ENCODE measurements at regions not wholly inside any gene's neighbourhood (a gene's known extent, or its start where the extent isn't known, plus 50 kb on each side); places are given as distances from the start of the nearest gene placed in this dataset.
"Not testable (repeated sequence)": the region's sequence is repeated elsewhere in the genome, so short reads cannot be mapped to it uniquely, and the experiment has no call there.

DNA sequence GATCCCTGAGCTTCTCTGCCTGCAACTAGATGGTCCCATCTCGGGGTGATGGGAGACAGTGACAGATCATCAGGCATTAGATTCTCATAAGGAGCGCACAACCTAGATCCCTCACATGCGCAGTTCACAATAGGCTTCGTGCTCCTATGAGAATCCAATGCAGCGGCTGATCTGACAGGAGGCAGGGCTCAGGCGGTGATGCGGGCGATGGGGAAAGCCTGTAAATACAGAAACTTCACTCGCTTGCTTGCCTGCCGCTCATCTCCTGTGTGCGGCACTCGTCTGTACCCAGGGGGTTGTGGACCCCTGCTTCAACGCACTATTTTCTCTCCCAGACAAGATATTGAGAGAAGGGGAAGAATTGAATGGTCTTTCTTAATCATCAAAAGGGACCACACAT, 473.9 kb downstream of the ZNF536 start:
- DNase-seq (ENCODE audit: low read depth in 1 of 2, low spot score in 1 of 2) = no peak

DNA sequence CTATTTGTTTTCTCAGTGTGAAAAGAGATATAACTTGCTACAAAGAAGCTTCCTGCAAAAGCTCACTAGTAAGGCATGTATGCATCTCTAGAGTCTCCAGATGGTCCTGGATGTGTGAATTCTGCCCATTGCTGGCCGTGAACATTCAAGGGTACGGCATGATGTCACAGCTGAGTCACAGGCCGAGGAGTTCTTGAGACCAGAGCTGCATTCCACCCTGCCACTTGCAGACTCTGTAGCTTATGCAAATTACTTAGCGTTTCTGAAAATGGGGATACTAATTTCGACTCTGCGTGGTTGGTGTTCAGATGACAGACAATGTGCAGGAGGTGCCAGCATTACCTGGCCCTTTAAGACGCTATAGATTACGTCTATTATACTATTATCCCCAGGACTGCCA, 470.7 kb downstream of the ZNF536 start:
- DNase-seq (ENCODE audit: low read depth in 1 of 2, low spot score in 1 of 2) = no peak

DNA sequence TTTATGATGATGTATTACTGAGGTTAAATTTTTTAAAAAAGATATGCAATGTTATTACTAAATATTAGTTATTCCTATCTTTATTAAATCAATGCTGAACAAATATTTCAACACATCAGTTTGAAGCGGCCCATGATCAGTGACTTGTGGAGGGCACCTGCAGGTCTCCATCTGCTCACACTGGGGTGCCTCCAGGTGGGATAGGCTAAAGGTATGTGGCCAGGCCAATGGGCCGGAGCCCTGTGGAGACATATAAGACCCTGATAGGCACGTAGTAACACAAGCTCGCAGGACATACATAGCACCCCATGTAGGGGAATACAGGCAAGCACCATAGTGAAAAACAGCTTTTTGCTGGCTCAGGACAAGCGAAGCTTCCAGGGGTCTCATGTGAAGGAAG, 469.8 kb downstream of the ZNF536 start:
- DNase-seq (ENCODE audit: low read depth in 1 of 2, low spot score in 1 of 2) = no peak

DNA sequence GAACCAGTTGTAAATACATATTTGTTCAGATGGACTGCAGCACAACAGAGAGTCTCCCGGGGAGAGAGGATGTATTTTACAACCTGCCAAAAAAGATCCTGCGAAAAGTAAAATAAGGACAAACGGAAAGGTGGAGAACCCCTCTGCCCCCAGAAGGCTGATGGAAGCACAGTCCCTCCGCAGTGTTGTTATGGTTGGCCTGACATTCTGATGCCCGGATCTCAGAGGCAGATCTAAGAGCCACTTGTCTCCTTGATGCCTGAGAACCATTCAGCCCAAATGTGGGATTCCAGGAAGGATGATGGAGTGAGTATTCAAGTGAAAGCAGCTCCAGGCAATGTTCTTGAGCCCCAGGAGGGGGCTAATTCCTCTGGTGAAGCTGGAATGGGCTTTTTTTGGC, 458.7 kb downstream of the ZNF536 start:
- DNase-seq (ENCODE audit: low read depth in 1 of 2, low spot score in 1 of 2) = no peak

DNA sequence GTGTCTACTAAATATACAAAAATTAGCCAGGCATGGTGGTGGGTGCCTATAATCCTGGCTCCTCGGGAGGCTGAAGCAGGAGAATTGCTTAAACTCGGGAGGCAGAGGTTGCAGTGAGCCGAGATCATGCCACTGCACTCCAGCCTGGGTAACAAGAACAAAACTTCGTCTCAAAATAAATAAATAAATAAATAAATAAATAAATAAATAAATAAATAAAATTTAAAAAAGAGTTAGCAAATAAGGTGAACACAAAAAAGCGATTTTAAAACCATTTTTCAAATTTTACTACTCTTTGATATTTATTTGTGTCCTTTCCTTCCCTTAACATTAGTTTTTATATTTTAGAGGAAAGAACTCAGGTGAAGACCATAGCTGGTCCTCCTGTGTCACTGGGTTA, 453.3 kb downstream of the ZNF536 start:
- not testable (repeated sequence) for DNase-seq (ENCODE audit: low read depth in 1 of 2, low spot score in 1 of 2)

DNA sequence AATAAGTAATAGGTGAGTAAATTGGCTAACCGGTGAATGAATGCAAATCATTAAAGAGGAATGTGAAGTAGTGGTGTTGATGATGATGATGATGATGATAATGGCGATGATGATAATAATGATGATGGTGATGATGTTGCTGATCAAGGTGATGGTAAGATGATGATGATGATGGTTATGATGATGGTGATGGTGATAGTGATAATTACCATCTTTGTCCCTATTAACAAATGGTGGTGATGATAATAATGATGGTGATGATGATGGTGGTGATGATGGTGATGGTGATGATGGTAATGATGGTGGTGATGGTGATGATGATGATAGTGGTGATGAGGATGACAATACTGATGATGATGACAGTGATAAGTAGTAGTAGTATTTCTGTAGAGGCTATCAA, 452.6 kb downstream of the ZNF536 start:
- DNase-seq (ENCODE audit: low read depth in 1 of 2, low spot score in 1 of 2) = no peak

DNA sequence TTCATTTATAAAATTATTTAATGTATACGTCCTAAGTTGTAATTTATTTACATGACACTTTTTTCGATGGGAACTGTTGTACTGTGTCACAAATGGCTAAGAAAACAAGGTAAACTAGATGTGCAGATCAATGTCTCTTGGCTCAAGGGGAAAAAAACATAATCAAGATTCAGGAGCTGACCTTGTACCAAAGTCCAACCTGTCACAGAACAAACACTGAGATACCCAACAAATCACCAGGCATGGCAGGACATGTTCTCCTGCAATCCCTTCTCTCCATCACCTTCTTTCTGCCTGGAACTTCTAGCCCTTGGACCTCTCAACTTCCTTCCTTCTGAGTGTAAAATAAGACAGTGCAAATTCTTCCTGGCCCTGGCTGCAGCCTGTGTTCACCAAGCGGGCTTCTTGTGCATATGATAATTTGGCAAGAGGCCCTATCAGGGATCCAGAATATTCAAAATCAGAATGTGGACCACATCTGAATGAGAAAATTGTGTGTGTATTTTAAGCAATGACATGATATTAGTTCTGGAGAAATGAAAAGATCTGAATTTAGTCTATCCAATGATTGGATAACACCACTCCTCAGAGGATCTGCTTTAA, 445.9 kb downstream of the ZNF536 start:
- no peak for DNase-seq (ENCODE audit: low read depth in 1 of 2, low spot score in 1 of 2)

DNA sequence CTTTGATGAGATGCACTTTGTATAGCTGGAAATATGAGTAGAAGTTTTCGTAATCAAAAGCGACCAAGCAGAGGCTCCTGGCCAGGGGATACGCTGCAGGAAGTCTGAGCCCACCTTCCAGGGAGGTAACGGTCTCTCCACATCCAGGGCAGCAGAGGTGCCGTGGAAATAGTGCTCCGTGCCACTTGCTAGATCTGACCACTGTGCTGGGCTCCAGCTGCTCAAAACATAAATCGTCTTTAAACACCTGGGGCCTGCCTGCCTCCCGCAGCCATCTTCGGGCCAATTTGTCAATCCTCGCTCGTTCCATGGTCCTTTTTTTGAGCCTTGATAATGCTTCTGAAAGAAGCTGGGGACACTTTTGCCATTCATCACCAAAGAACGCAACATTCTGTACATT, 445.0 kb downstream of the ZNF536 start:
- DNase-seq (ENCODE audit: low read depth in 1 of 2, low spot score in 1 of 2) = no peak

DNA sequence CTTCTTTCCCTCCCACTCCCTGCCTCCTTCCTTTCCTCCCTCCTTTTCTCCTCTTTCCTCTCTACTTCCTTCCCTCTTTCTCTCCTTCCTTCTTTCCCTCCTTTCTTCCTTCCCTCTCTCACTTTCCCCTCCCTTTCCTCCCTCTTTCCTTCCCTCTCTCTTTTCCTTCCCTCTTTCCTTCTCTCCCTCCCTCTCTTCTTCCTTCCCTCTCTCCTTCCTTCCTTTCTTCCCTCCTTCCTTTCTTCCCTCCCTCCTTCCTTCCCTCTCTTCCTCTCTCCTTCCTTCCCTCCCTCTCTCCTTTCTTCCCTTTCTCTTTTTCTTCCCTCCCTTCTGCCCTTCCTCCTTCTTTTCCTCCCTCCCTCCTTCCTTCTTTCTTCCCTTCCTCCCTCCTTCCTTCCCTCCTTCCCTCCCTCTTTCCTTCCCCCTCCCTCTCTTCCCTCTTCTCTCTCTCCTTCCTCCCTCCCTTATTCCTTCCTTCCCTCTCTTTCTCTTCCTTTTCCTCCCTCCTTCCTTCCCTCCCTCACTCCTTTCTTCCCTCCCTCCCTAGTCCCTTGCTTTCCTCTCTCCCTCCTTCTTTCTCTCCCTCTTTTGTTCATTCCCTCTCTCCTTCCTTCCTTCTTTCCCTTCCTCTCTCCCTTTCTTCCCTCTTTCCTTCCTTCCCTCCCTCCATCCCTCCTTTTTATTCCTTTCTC, 443.9 kb downstream of the ZNF536 start:
- DNase-seq (ENCODE audit: low read depth in 1 of 2, low spot score in 1 of 2) = no peak

DNA sequence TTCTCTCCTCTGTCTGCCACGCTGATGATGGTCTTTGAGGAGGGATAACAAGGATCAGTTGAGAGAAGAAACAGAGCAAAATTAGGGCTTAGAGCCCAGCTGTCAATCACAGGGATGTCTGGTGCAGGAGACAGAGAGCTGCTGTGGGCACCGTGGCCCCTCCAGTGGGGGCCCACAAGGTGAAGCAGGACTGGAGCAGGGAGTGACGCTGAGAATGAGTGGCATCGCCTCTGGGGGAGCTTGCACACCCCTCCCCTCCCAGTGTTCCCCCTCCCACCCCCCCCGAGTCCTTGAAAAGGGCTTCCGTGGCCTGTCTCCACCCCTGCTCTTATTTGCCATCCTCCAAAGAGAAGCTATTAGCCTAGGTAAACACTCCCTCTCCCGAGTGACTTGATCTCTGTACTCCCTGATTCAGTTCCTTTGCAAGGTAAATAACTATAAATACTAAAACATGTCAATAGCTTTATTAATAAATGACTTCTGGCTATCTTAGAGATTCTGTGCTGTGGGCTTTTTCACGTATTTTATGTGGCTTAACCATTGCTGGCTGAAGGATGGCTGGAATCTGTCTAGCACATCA, 440.0 kb downstream of the ZNF536 start:
- no peak for DNase-seq (ENCODE audit: low read depth in 1 of 2, low spot score in 1 of 2)

DNA sequence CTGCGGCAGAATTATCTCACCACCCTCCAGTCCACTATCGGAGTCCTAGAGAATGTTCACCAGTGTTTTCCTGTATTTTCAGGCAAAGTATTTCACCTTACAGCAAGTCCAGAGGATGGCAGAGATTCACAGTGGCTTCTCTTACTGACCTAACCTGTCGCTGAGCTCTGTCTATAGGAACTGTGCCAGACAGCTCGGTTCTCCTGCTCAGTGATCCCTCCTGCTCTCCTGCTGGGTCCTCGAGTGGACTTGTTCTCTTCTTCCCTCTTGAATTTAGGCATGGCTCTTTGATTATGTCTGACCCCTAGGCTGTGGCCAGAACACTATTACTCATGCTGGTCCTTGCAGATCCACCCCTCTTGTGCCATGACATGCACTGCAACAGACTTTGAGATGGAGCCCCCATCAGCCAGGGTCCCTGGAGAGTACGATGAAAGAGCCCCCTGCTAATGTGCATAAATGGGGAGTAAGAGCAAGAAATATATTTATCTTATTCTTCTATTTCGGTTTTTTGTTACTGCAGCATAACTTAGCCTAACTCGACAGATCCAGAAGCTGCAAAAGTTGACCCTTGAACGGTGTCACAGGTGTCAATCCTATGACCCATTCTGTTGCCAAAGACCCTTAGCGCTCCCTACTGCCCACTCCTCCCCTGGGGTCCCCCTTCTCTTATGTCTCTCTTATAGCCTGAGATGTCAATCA, 439.4 kb downstream of the ZNF536 start:
- no peak for DNase-seq (ENCODE audit: low read depth in 1 of 2, low spot score in 1 of 2)

DNA sequence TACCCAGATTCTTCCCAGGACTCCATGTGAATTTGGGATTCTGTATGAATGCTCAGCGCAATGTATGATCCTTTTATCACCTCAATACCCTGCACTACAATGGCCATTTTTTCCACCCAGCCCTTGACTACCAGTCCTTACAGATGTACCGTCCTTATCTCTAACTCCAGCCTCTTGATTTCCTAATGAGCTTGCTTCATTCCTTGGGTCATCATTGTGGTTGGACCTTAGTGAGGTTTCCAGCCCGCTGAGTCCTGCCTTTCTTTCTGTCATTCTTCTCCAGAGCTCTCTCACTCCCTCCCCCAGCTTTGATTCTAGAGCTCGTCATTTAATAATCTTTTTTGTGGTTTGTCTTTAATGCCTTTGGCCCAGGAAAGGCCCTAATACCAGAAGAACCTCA, 438.5 kb downstream of the ZNF536 start:
- no peak for DNase-seq (ENCODE audit: low read depth in 1 of 2, low spot score in 1 of 2)

DNA sequence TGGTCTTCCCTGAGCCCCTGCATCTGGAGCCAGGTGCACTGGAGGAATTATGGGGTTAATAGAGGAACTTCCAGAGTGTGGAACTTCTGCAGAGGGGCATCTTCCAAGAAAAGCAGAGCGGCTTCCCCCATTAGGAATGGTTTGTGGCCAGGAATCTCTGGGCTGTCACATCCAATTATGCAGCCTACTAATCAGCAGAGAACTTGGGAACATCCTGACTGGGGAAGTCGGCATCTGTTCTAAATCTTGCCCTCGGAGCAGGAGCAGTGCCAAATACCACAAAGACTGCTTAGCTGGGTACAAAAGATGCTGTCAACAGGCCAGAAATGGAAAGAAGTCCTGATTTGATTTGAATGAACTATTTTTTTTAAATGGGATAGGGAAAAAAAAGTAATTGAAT, 435.1 kb downstream of the ZNF536 start:
- no peak for DNase-seq (ENCODE audit: low read depth in 1 of 2, low spot score in 1 of 2)

DNA sequence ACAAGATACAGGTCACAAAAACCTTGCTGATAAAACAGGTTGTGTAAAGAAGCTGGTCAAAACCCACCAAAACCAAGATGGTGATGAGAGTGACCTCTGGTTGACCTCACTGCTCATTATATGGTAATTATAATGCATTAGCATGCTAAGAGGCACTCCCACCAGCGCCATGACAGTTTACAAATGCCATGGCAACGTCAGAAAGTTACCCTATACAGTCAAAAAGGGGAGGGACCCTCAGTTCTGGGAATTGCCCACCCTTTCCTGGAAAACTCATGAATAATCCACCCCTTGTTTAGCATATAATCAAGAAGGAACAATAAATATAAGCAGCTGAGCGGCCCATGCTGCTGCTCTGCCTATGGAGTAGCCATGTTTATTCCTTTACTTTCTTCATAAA, 434.1 kb downstream of the ZNF536 start:
- no peak for DNase-seq (ENCODE audit: low read depth in 1 of 2, low spot score in 1 of 2)

DNA sequence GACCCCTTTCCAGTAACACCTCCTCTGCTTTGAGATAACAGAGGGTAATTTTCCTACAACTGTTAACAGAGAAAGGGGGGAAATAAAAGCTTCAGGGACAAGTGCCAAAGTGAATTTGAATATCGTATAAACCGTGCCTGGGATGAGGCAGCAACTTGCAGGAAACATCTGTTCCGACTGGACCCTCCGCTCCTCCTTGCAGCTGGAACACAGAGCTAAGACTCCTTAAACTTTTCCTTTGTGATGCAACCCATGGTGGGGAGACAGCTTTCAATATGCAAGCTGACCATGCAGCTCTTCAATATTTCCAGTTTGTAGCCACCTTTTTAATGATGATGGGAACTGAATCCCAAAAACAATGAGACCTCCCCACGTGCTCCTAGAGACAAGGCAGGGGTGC, 432.6 kb downstream of the ZNF536 start:
- DNase-seq (ENCODE audit: low read depth in 1 of 2, low spot score in 1 of 2) = no peak

DNA sequence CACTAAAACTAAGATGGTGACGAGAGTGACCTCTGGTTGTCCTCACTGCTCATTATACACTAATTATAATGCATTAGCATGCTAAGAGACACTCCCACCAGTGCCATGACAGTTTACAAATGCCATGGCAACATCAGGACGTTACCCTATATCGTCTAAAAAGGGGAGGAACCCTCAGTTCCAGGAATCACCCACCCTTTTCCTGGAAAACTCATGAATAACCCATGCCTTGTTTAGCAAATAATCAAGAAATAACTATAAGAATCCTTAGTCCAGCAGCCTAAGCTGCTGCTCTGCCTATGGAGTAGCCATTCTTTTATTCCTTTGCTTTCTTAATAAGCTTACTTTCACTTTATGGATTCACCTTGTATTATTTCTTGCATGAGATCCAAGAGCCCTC, 432.1 kb downstream of the ZNF536 start:
- DNase-seq (ENCODE audit: low read depth in 1 of 2, low spot score in 1 of 2) = not testable (repeated sequence)

DNA sequence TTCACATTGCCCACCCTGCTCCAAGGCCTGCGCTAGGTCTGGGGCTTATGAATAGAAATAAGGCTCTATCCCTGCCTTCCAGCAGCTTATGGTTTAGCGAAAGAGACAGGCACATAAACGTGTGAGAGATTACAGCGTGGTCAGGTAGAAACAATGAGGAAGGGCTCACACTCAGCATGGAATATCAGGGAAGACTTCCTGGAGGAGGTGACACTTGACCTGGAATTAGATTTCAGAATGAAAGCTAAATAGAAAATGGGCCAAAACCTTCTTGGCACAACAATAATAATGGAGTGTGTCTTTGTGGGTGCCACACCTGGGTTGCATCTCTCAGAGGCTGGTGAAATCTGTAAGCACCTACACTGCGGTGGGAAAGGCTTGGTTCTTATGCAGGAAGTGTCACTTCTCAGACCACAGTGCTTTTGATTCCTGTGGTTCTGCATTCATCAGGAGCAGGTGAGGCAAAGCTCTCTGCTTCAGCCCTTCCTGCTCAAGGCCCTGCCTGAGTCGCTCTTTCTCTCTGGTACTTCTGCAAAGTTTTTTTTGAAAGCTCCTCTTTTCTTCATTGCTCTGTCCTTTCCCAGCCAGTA, 430.3 kb downstream of the ZNF536 start:
- DNase-seq (ENCODE audit: low read depth in 1 of 2, low spot score in 1 of 2) = no peak

DNA sequence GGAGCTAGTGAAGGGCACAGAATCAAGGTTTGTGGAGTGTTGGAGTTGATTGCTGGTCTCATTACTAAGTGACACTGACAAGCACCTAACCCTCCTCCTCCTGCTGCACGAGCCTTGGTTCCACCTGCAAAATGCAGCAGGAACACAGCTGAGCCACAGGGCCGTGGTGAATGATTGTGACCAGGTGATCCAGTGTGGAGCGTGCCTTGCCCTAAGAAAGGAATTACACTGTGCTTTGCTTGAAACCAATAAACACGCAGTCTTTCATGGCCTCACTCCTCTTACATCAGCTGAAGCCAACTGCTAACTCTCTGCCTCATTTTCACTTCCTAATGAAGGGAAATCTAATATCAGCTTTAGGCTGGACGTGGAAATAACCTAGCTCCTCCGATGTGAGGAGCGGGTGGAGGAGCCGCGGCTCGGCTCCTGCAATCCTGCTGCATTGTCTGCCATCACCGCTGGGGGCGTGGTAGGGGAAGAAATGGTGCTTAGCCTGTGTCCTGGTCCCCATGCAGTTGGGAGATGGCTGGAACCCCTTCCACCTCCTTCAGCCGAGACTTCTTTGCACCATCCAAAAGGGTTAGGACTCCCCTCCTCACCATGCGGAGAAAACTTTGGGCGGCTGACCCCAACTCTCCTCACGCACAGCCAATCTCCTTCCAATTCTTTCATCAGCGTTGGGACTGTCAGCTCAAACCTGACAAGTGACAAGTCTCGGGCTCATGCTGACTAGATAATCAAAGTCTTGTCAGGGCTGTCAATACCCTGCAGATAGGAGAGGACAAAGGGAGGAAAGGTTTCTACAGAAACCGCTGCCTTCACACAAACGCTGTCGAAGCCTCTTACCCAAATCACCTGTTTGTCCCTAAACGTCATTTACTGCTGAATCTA, 427.9 kb downstream of the ZNF536 start:
- no peak for DNase-seq (ENCODE audit: low read depth in 1 of 2, low spot score in 1 of 2)

DNA sequence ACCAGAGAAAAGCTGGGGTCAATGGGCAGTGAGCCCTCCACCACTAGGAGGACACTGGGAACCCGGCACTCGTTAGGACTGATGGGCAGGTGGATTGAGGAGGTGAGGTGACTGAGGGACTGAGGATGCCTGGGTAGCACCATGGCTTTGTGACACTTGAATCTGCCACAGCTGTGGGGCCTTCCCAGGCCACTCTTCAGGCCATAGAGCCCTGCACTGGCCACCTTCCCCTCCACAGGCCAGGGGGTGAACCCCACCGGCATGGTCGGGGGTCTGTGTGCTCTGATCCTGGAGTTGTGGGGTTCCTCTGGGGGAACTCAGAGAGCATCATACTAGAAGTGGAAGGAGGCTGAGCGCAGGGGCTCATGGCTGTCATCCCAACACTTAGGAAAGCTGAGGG, 423.5 kb downstream of the ZNF536 start:
- DNase-seq (ENCODE audit: low read depth in 1 of 2, low spot score in 1 of 2) = no peak

DNA sequence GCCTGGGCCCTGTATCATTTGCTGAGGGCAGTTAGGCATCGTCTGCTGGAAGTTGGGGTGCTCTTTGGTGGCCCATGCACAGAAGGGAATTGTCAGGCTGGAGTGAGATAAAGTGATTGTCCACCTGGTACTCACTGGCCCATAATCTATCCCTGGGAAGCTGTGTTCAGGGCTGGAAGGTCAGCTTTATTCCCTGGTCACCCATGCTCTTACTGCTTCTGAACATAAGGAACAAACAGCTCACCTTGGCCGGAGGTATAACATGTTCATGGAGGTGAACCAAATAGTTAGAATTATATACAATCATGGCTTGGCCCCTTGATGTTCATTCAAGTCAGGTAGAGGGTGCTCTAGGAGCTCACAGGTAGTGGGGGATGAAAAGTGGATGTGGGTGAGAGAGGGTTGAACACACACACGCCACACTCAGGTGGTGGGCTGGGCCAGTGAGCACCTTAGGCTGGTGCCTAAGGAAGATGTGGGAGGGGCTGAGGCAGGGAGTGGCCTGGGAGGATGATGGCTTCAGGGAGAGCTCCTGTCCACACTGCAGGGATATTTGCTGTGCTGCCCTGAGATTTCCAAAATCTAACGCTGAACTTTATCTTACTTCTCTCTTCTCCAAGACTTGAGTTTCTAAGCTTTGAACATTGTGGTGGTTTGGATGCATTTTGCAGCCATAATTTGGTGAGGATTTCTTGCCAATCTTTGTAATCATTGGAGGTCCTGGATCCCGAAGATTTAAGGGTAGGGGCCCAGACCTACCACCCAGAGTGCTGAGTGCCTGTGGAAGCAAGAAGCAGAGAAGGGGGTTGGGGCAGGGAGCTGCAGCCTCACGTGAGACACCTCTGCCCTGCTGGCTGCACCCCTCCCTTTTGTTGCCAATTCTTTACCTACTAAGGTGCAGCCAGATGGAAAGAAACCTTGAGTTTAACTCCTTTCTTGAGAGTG, 420.6 kb downstream of the ZNF536 start:
- no peak for DNase-seq (ENCODE audit: low read depth in 1 of 2, low spot score in 1 of 2)
